SU-DHL-6 (cell line): ENCODE measurements at regions not wholly inside any gene's neighbourhood (a gene's known extent, or its start where the extent isn't known, plus 50 kb on each side); places are given as distances from the start of the nearest gene placed in this dataset.

ENCODE experiments used
- CTCF ChIP-seq: fragments of 200-600 bp; sonication (generic); IDR thresholded peaks from one replicate; pipeline ENCODE4 v1.5.1; 2017; ENCODE audit warnings: antibody characterized with exemption, mild to moderate bottlenecking, low read length, moderate library complexity; ENCODE audit not compliant: insufficient read depth, poor library complexity, severe bottlenecking
- EZH2phosphoT487 ChIP-seq: fragments of 200-600 bp; sonication (generic), shearing (Covaris generic); conservative IDR thresholded peaks from 2 replicates; pipeline ENCODE4 v1.6.1; 2018; ENCODE audit warnings: mild to moderate bottlenecking, antibody characterized with exemption, low read length, moderate library complexity, mixed read lengths

- TF ChIP-seq CTCF (no peak), EZH2phosphoT487 (no peak)
Observed at GRCh38 chr1:25040122-25040685, 110.1 kb upstream of the RUNX3 start.
